ENCODE measurements at regions not wholly inside any gene's neighbourhood (a gene's known extent, or its start where the extent isn't known, plus 50 kb on each side); places are given as distances from the start of the nearest gene placed in this dataset.
A peak's percentile ranks its signal among the peaks of the same experiment; 100 is the strongest.

- peak; percentile 18 for DNase-seq
These were observed 118.9 kb upstream of the POU3F3 start for GRCh38 chr2:104734937-104735586.

GRCh38 chr2:104736026-104736425, 117.9 kb upstream of the POU3F3 start:
- no peak for DNase-seq

GRCh38 chr2:104741860-104742259, 112.1 kb upstream of the POU3F3 start:
- no peak for DNase-seq

- DNase-seq: no peak
These were observed 109.4 kb upstream of the POU3F3 start for GRCh38 chr2:104744537-104744936.

DNA sequence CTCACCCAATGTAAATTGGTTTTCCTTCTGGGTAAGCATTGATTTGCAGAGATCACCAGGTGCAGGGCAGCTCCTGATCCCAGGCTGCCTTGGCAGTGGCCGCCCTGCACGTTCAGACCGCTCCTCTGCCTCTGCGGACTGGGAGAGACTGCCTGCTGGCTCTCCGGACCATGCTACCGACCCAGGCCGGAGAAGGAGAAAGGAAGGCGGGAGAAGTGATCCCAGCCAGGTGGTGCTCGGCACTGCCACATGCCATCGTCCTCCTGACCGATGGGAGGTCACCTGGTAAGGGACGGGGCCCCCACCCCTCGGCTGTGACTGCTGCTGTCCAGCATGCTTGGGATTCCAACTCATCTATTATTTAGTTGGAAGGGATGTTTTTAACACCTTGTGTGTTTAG, 108.1 kb upstream of the POU3F3 start:
- no peak for DNase-seq

DNA sequence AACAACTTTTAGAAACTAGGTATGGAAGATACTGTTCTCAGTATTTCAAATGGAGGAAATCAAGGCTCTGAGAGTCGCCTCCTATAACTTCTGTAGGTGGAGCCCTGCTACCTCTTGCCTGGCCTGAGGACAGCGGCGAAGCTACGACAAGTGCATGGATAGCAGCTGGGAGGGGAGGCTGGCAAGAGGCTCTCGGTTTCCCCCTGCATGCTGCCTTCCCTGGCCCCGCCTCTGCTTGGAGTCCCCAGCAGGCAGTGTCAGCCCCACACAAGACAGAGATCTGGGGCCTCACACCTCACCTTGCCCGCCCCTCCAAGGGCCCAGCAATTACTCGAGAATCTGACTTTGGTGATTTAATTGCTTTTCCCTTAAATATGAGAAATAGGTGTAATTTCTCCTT, 107.6 kb upstream of the POU3F3 start:
- DNase-seq: no peak

DNA sequence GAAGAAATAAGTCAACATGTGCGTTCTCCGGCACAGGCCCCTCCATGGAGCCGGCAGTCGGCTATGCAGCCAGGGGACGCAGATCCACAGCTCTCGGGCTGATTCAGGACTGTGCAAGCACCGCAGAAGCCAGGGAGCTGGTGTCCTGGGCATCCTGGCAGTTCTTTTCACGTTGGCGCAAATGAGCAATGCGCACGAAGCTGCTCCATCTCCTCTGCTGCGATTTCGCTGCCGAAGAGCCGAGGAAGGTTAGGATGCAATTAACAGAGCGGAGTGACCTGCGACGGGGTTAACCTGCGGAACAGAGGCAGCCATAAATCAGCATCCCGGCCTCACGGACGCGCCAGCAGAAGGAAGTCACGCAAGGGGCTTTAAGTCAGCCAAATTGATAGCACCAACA, 107.1 kb upstream of the POU3F3 start:
- no peak for DNase-seq

GRCh38 chr2:104749856-104750460, 104.0 kb upstream of the POU3F3 start:
- no peak for DNase-seq

DNA sequence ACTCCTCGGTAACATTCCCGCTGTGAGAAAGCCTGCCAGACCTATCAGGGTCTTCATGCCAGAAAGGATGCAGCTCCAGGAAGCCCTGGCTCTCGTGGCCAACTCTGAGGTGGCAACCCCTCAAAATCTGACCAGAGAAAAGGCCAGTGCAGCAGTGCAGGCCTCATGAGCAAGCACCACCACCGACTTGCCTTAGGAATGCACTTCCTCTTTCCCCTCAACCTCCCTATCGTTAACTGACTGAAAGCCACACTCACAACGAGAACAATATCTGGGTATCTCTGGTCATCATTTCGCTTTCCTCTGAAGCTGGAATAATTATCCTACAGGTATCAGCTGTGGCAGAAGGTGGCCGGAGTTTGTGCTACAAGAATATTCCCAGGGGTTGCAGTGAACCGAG, 101.4 kb upstream of the POU3F3 start:
- no peak for DNase-seq

- DNase-seq: no peak
These were observed 98.7 kb upstream of the POU3F3 start for GRCh38 chr2:104755026-104755878.

DNA sequence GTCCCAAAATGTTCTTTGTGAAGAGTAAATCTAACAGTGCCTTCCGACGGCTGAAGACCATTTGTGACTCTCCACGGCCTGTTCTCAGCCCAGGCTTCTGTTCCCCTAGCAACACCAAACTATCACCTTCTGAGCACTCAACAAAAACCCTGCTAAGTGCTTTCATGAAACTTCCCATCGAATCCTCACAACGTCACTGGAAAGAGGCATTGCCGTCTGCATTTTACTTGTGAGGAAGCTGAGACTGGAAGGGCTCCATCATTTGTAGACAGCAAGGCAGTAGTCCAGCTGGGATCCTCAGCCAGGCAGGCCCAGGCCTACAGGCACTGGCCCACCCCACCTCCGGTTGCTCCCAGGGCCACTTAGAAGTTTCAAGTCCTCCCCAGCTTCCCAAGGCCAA, 97.8 kb upstream of the POU3F3 start:
- DNase-seq: no peak

- no peak for DNase-seq
These were observed 96.9 kb upstream of the POU3F3 start for GRCh38 chr2:104757056-104757455.

GRCh38 chr2:104758199-104758620, 95.7 kb upstream of the POU3F3 start:
- no peak for DNase-seq

GRCh38 chr2:104762031-104762430, 91.9 kb upstream of the POU3F3 start:
- DNase-seq: no peak

DNA sequence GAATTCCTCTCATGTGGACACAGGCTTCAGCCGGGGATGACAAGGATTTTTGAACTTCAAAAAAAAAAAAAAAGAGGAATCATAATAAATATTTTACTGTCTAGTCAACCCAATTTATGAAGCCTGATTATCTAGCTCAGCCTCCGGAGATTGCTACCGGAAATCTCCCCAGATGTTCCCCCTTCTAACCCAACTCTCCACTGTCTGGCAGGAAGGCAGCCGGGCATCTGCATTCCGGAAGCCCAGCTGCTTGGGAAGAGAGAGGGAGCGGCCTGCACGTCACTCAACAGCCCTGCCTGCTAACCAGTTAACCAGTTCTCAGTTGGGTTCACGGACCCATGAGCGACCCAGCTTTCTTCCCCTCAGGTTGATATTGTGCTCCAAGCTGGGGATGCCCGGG, 87.2 kb upstream of the POU3F3 start:
- no peak for DNase-seq

DNA sequence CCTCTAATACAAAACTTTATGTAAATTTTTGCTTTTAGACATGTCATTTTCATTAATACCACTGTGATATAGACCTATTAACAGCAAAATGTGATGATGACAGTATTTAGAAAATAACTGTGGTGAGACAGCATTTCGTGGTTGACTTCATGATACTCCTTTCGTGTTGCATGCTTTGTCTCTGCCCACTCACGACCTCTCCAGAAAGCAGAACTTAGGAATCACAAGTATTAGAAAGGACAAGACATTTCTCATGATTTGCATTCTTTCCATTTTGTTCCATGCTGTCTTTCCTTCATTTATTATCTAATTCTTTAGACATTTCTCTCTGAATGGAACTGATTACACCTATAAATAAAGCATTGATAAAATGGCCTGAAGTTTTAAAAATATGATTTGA, 85.2 kb upstream of the POU3F3 start:
- no peak for DNase-seq

DNA sequence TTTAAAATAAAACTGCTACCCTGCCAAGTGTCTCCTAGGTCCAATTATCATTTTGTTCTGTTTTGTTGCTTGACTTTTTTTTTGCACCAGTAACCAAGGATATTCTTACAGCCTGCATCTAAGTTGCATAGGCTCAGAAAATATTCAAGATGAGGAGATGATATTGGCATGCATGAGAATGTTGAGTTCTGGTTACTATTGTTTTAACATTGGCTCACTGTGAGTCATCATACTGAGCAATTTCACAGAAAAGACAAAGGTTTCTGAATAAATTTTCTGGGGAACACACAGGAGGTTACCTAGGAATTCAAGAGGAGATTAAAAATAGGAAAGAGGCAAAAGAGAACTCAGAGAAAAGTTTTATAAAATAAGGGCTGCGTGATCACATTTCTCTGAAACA, 84.8 kb upstream of the POU3F3 start:
- DNase-seq: no peak

DNA sequence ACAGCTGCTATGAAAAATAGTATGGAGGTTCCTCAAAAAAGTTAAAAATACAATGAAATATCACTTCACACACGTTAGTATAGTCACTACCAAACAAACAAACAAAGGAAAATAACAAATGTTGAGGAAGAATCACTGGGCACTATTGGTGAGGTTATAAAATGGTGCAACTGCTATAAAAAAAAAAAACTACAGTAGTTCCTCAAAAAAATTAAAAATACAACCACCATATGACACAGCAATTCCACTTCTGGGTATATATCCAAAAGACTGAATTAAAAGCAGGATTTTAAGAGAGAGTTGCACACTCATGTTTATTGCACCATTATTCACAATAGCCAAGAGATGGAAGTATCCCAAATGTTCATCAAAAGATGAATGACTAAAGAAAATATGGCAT, 80.9 kb upstream of the POU3F3 start:
- no peak for DNase-seq

- no peak for DNase-seq
These were observed 79.3 kb upstream of the POU3F3 start for GRCh38 chr2:104774631-104775030.

DNA sequence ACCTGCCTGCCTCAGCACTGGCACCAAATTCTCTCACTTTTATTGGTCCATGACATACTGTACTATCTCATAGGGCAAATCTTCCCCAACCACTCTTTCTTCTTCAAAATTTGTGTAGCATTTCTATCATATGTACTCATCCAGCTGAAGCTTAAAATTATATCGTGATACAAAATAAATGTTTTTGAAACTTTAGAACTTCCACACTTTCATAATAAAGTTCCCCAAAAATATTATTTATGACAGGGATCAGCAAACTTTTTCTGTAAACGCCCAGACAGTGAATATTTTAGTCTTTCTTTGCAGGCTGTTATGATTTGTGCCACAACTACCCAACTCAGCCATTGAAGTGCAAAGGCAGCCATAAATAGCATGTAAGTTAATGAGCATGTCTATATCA, 76.2 kb upstream of the POU3F3 start:
- DNase-seq: no peak

DNA sequence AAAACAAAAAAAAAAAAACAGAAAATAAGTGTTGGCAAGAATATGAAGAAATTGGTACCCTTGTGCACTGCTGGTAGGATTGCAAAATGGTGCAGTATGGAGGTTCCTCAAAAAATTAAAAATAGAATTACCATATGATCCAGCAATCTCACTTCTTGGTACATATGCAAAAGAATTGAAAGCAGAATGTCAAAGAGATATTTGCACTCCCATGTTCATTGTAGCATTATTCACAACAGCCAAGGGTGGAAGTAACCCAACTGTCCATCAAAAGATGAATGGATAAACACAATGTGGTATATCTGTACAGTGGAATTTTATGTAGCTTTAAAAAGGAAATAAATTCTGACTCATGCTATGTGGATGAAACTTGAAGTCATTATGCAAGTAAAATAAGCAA, 72.8 kb upstream of the POU3F3 start:
- DNase-seq: no peak

GRCh38 chr2:104784264-104784663, 69.7 kb upstream of the POU3F3 start:
- DNase-seq: no peak

- no peak for DNase-seq
These were observed 67.7 kb upstream of the POU3F3 start for GRCh38 chr2:104786204-104786603.

GRCh38 chr2:104786821-104787220, 67.1 kb upstream of the POU3F3 start:
- no peak for DNase-seq
